Thoracic aorta (tissue), 2 donors: ENCODE measurements at regions not wholly inside any gene's neighbourhood (a gene's known extent, or its start where the extent isn't known, plus 50 kb on each side); places are given as distances from the start of the nearest gene placed in this dataset.

Experiments
- ATAC-seq: fragments of 150-250 bp; one replicate; pipeline ENCODE4 v1.8.0; 2017; ENCODE audit warnings: low read depth; ENCODE audit not compliant: insufficient number of reproducible peaks, low FRiP score
- DNase-seq: peaks from one replicate; pipeline ENCODE4 v3.0.0-alpha.2; 2020; ENCODE audit warnings: low spot score
- H3K27ac ChIP-seq, 2 donors: fragments of 200-600 bp; sonication (generic); 1 replicate in 1 of 2; 2 replicates in 1 of 2; pipeline ENCODE4 v1.5.1; 2016; ENCODE audit warnings: mild to moderate bottlenecking in 2 of 2, moderate library complexity in 2 of 2
- H3K27me3 ChIP-seq: fragments of 200-600 bp; sonication (generic); replicated peaks from 2 replicates; pipeline ENCODE4 v1.6.0; 2016; ENCODE audit warnings: mild to moderate bottlenecking; ENCODE audit not compliant: insufficient read depth
- H3K36me3 ChIP-seq: fragments of 200-600 bp; sonication (generic); one replicate; pipeline ENCODE4 v1.5.1; 2016
- H3K4me1 ChIP-seq, 2 donors: fragments of 200-600 bp; sonication (generic); 1 replicate in 1 of 2; 2 replicates in 1 of 2; pipeline versions ENCODE4 v1.5.1 to v1.6.0; 2016; ENCODE audit warnings: low read depth in 2 of 2, mild to moderate bottlenecking in 1 of 2; ENCODE audit not compliant: control insufficient read depth in 1 of 2
- H3K4me3 ChIP-seq: fragments of 200-600 bp; sonication (generic); 2 replicates; pipeline ENCODE4 v1.5.1; 2016; ENCODE audit warnings: mild to moderate bottlenecking
- H3K9me3 ChIP-seq: fragments of 200-600 bp; sonication (generic); 2 replicates; pipeline ENCODE4 v1.5.1; 2016
- TF ChIP-seq, protein P1 (sequence below): fragments of 200-600 bp; sonication (generic); IDR thresholded peaks from one replicate; pipeline ENCODE4 v1.5.1; 2019; ENCODE audit warnings: antibody characterized with exemption

GRCh38 chr13:104473936-104474335, 1407.7 kb upstream of the SLC10A2 start:
- TF ChIP-seq, protein P1, sequence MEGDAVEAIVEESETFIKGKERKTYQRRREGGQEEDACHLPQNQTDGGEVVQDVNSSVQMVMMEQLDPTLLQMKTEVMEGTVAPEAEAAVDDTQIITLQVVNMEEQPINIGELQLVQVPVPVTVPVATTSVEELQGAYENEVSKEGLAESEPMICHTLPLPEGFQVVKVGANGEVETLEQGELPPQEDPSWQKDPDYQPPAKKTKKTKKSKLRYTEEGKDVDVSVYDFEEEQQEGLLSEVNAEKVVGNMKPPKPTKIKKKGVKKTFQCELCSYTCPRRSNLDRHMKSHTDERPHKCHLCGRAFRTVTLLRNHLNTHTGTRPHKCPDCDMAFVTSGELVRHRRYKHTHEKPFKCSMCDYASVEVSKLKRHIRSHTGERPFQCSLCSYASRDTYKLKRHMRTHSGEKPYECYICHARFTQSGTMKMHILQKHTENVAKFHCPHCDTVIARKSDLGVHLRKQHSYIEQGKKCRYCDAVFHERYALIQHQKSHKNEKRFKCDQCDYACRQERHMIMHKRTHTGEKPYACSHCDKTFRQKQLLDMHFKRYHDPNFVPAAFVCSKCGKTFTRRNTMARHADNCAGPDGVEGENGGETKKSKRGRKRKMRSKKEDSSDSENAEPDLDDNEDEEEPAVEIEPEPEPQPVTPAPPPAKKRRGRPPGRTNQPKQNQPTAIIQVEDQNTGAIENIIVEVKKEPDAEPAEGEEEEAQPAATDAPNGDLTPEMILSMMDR: no peak
- H3K36me3 ChIP-seq: no peaks in the 10 kb centered on the region
- DNase-seq: no peak
- H3K27ac ChIP-seq: no peak overlapping the region
- no peak for ATAC-seq
- no peaks in the 10 kb centered on the region for H3K9me3 ChIP-seq
- H3K27me3 ChIP-seq: no peaks in the 10 kb centered on the region
- no peaks in the 10 kb centered on the region for H3K4me1 ChIP-seq
- no peak overlapping the region for H3K4me3 ChIP-seq

DNA sequence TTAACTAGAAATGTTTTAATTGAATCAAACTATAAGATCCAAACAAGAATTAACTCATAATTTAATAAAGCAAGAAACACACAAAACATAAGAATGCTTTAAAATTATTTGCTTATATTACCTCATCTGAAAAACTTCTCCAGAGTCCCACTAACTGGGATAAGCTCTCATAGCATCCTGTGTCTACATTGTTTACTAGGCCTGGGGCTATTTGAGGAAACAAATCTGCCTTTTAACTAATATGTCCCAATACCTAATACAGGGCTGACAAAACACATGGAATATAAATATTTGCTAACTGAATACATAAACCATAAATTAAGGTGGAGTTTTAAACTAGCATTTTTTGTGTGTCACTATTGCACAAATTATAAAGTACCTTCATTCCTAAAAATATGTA, 1399.8 kb upstream of the SLC10A2 start:
- no peak for DNase-seq
- Histone ChIP-seq H3K27me3 (no peaks in the 10 kb centered on the region), H3K27ac (no peak overlapping the region), H3K4me3 (no peak overlapping the region), H3K36me3 (no peaks in the 10 kb centered on the region), H3K4me1 (no peaks in the 10 kb centered on the region), H3K9me3 (no peaks in the 10 kb centered on the region)
- TF ChIP-seq, protein P1: no peak
- ATAC-seq: no peak

DNA sequence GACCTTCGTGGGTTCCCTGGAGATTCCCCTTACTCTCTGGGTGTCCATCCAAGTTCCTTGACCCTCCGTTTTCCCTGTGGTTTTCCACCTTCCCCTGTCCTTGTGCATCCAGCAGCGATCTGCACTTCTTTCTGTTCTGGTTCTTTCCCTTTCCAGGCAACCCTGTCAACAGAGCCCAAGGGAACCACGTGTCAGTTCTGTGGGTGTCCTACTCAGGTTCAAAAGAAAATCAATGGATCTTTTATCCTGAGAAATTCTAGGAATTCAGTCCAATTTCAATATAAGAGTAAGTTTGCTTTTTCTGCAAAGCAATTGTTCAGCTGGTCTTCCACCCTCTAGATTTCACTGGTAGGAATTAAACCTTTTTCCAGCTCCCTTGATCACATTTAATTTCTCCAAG, 1394.8 kb upstream of the SLC10A2 start:
- ATAC-seq (no peak), DNase-seq (no peak)
- Histone ChIP-seq H3K27me3 (no peaks in the 10 kb centered on the region), H3K4me3 (no peak overlapping the region), H3K36me3 (no peaks in the 10 kb centered on the region), H3K9me3 (no peaks in the 10 kb centered on the region), H3K27ac (no peak overlapping the region), H3K4me1 (no peaks in the 10 kb centered on the region)
- TF ChIP-seq, protein P1: no peak

GRCh38 chr13:104460554-104460953, 1394.3 kb upstream of the SLC10A2 start:
- TF ChIP-seq, protein P1: no peak
- ATAC-seq: no peak

DNA sequence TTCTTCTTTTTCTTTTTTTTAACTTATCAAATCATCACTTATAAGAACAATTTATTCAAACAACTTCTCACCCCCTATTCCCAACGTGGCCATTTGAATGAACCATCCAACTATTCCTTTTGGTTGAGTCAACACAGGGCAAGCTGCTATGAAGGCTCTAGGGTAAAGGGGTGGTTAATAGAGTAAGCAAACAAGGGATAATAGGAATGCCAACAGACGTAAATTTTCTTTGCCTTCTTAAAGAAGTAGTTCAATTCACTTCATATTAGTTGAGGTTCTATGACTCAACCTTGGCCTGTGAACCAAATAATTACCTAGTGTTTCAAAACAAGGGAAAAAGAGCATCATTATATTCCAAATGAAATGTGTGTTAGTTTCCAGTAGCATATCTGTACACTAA, 1383.8 kb upstream of the SLC10A2 start:
- Histone ChIP-seq H3K27me3 (no peaks in the 10 kb centered on the region), H3K4me1 (no peaks in the 10 kb centered on the region), H3K9me3 (no peaks in the 10 kb centered on the region), H3K36me3 (no peaks in the 10 kb centered on the region), H3K27ac (no peak overlapping the region), H3K4me3 (no peak overlapping the region)
- DNase-seq (no peak), ATAC-seq (no peak)
- TF ChIP-seq, protein P1: no peak

More at GRCh38 chr13:104460554-104460953, 1394.3 kb upstream of the SLC10A2 start:
- Histone ChIP-seq H3K27ac (no peak overlapping the region), H3K9me3 (no peaks in the 10 kb centered on the region), H3K4me3 (no peak overlapping the region), H3K36me3 (no peaks in the 10 kb centered on the region), H3K27me3 (no peaks in the 10 kb centered on the region), H3K4me1 (no peaks in the 10 kb centered on the region)
- DNase-seq: no peak
